ENCODE measurements at regions not wholly inside any gene's neighbourhood (a gene's known extent, or its start where the extent isn't known, plus 50 kb on each side); places are given as distances from the start of the nearest gene placed in this dataset.

- TF ChIP-seq ZBTB33 (IDR thresholded peaks at IDR 0.05; ENCODE audit: extremely low read depth, insufficient replicate concordance, low read length): no peak
- TF ChIP-seq CBX3 (IDR thresholded peaks at IDR 0.05; ENCODE audit: low read depth): no peak
- no peak for TF ChIP-seq ZFX (IDR thresholded peaks at IDR 0.05)
- TF ChIP-seq ELF1 (IDR thresholded peaks at IDR 0.05; ENCODE audit: borderline replicate concordance, low read depth): no peak
These were observed 91.7 kb upstream of the RFLNA start (continued) for GRCh38 chr12:124203176-124203575.

DNA sequence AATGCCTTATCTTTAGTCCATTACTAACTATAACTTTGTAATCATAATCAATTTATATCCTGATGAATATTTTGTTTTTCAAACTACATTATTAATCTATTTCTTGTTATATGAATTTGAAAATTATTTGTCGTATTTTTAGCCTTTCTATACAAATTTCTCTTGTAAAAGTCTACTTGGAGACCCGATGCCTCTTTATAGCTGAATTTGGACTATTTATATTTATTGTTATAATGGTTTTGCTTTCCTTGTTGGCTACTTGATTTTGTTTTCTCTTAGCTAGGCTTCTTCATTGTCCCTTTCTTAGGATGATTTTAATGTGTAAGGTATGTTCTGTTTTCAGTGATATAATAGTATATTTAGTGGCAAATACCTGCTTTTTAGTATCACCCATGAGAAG, 89.5 kb upstream of the RFLNA start:
- Histone ChIP-seq H3K27me3 (ENCODE audit: insufficient read depth, low read length) (0 out of 2 replicates have a peak, but pooled peaks cover 4% of the 10 kb centered on the region), H3K36me3 (ENCODE audit: control insufficient read depth in 1 of 2, insufficient read depth in 2 of 2, low read length in 2 of 2) (no peaks in the 10 kb centered on the region), H3K9ac (ENCODE audit: low read length) (no peak overlapping the region), H3K4me1 (ENCODE audit: control insufficient read depth in 1 of 2, insufficient read depth in 2 of 2, low read length in 2 of 2) (no peaks in the 10 kb centered on the region), H2AFZ (ENCODE audit: low read depth, low read length, poor library complexity, severe bottlenecking) (no peak overlapping the region), H3K79me2 (ENCODE audit: insufficient read depth, low read length) (no peaks in the 10 kb centered on the region), H3K27ac (ENCODE audit: low read depth, low read length) (no peak overlapping the region), H3K9me2 (ENCODE audit: insufficient read depth) (no peaks in the 10 kb centered on the region), H4K20me1 (ENCODE audit: insufficient read depth) (no peaks in the 10 kb centered on the region), H3K9me3 (ENCODE audit: control insufficient read depth in 1 of 2, insufficient read depth in 1 of 2, low read depth in 1 of 2, low read length in 2 of 2) (no peaks in the 10 kb centered on the region), H3K4me2 (ENCODE audit: low read length) (no peak overlapping the region), H3K4me3 (replicated peaks in 1 of 2; ENCODE audit: low read depth in 1 of 2, low read length in 2 of 2) (no peak overlapping the region)
- RAD21 ChIA-PET (ENCODE audit: low non-redundant PET in 1 of 2, low total read pairs in 2 of 2, uncharacterized antibody in 2 of 2, unreplicated experiment in 2 of 2): no interaction called here
- no TSS peak for BruUV-seq (replicated peaks)
- DNase-seq (ENCODE audit: low read depth, low spot score) (no peak), ATAC-seq (no peak)
- CTCF ChIA-PET: no interaction called here
- POLR2A ChIA-PET: no interaction called here
- TF ChIP-seq, protein P1, sequence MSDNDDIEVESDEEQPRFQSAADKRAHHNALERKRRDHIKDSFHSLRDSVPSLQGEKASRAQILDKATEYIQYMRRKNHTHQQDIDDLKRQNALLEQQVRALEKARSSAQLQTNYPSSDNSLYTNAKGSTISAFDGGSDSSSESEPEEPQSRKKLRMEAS (IDR thresholded peaks at IDR 0.05): no peak
- TF ChIP-seq ZBTB33 (IDR thresholded peaks at IDR 0.05; ENCODE audit: extremely low read depth, insufficient replicate concordance, low read length): no peak
- TF ChIP-seq YY1 (IDR thresholded peaks at IDR 0.05; ENCODE audit: extremely low read depth, insufficient replicate concordance, low read depth, low read length): no peak
- TF ChIP-seq ZNF274 (IDR thresholded peaks at IDR 0.05; ENCODE audit: low read depth, low read length): no peak
- TF ChIP-seq SRF (IDR thresholded peaks at IDR 0.05; ENCODE audit: low read depth): no peak
- TF ChIP-seq RAD21 (IDR thresholded peaks at IDR 0.05; ENCODE audit: low read depth): no peak
- no peak for TF ChIP-seq FOSL1 (IDR thresholded peaks at IDR 0.05; ENCODE audit: low read depth)
- no peak for TF ChIP-seq ATF3 (IDR thresholded peaks at IDR 0.05)
- TF ChIP-seq EZH2 (IDR thresholded peaks at IDR 0.05): no peak
- intact Hi-C loops (cut with micrococcal nuclease): no loop called here
